Loucy (cell line): ENCODE measurements at regions not wholly inside any gene's neighbourhood (a gene's known extent, or its start where the extent isn't known, plus 50 kb on each side); places are given as distances from the start of the nearest gene placed in this dataset.

ENCODE experiments used
- H2AFZ ChIP-seq: fragments of 200-600 bp; sonication (generic); 2 replicates; pipeline ENCODE4 v1.6.0; 2016; ENCODE audit warnings: antibody characterized with exemption, mild to moderate bottlenecking, low read length, moderate library complexity
- H3F3A ChIP-seq: fragments of 200-600 bp; 2 replicates; pipeline ENCODE4 v1.6.0; 2016; ENCODE audit warnings: antibody characterized with exemption, low read depth, mild to moderate bottlenecking
- H3K27me3 ChIP-seq: fragments of 200-600 bp; sonication (generic); 2 replicates; pipeline ENCODE4 v1.6.1; 2014; ENCODE audit warnings: low read length, mild to moderate bottlenecking; ENCODE audit not compliant: insufficient read depth, poor library complexity, severe bottlenecking
- H3K36me3 ChIP-seq: fragments of 200-600 bp; sonication (generic); 2 replicates; pipeline ENCODE4 v1.6.1; 2016; ENCODE audit warnings: low read length; ENCODE audit not compliant: insufficient read depth
- H3K4me1 ChIP-seq: fragments of 200-600 bp; sonication (generic); 2 replicates; pipeline ENCODE4 v1.5.1; 2014; ENCODE audit warnings: low read length, mild to moderate bottlenecking; ENCODE audit not compliant: insufficient read depth, poor library complexity, severe bottlenecking
- H3K4me2 ChIP-seq: fragments of 200-600 bp; sonication (generic); 2 replicates; pipeline ENCODE4 v1.6.0; 2014; ENCODE audit warnings: antibody characterized with exemption, low read length, low read depth, mild to moderate bottlenecking; ENCODE audit not compliant: poor library complexity, severe bottlenecking
- H3K4me3 ChIP-seq: fragments of 200-600 bp; sonication (generic); 2 replicates; pipeline ENCODE4 v1.5.1; 2014; ENCODE audit warnings: low read length, mild to moderate bottlenecking, mixed read lengths; ENCODE audit not compliant: poor library complexity, severe bottlenecking
- H3K79me2 ChIP-seq: fragments of 200-600 bp; sonication (generic); 2 replicates; pipeline ENCODE4 v1.6.1; 2014; ENCODE audit warnings: low read length; ENCODE audit not compliant: insufficient read depth
- H3K9ac ChIP-seq: fragments of 200-600 bp; sonication (generic); 2 replicates; pipeline ENCODE4 v1.6.0; 2014; ENCODE audit warnings: mild to moderate bottlenecking, low read depth, low read length, moderate library complexity; ENCODE audit not compliant: poor library complexity, severe bottlenecking
- H3K9me2 ChIP-seq: fragments of 200-600 bp; sonication (generic); replicated peaks from 2 replicates; pipeline ENCODE4 v1.6.1; 2016; ENCODE audit warnings: low read depth, low read length, mixed read lengths
- H3K9me3 ChIP-seq: fragments of 200-600 bp; sonication (generic); 2 replicates; pipeline ENCODE4 v1.6.1; 2014; ENCODE audit warnings: mild to moderate bottlenecking, antibody characterized with exemption, low read length, low read depth; ENCODE audit not compliant: insufficient read depth
- H4K20me1 ChIP-seq: fragments of 200-600 bp; sonication (generic); 2 replicates; pipeline ENCODE4 v1.6.0; 2014; ENCODE audit warnings: antibody characterized with exemption, low read length, mild to moderate bottlenecking; ENCODE audit not compliant: insufficient read depth, poor library complexity, severe bottlenecking
- EZH2phosphoT487 ChIP-seq: fragments of 200-600 bp; IDR thresholded peaks from 2 replicates; pipeline ENCODE4 v1.6.1; 2018; ENCODE audit warnings: antibody characterized with exemption, mild to moderate bottlenecking, moderate library complexity, borderline replicate concordance
- TF ChIP-seq, protein P1 (sequence below): fragments of 200-600 bp; sonication (generic); conservative IDR thresholded peaks from 2 replicates; pipeline ENCODE4 v1.5.1; 2014; ENCODE audit warnings: mild to moderate bottlenecking, antibody characterized with exemption, low read length

DNA sequence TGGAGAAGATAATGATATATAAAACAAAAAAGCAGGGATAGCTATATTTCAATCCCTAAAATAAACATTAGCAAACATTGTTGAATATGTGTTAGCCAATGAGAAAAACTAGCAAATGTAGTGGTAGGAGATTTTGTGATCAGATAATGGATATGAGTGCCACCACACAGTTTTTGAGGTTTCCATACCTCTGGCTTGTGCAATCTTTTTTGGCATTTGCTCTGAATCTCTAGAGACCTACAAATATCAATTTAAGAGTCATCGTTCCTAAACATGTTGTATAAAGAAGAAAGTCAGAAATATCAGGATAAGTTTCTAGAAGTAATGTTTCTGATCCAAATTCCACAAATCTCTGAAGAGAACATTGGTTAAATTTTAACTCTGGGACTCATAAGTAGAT, 308.7 kb downstream of the PDGFC start:
- Histone ChIP-seq H3K79me2 (no peaks in the 10 kb centered on the region), H3K9me2 (no peaks in the 10 kb centered on the region), H3K9ac (no peak overlapping the region), H3F3A (no peaks in the 10 kb centered on the region), H3K9me3 (no peaks in the 10 kb centered on the region), H3K4me1 (no peaks in the 10 kb centered on the region), H2AFZ (no peak overlapping the region), H3K36me3 (no peaks in the 10 kb centered on the region), H3K4me2 (no peak overlapping the region), H3K4me3 (no peak overlapping the region), H3K27me3 (no peaks in the 10 kb centered on the region), H4K20me1 (no peaks in the 10 kb centered on the region)
- no peak for TF ChIP-seq EZH2phosphoT487
- TF ChIP-seq, protein P1, sequence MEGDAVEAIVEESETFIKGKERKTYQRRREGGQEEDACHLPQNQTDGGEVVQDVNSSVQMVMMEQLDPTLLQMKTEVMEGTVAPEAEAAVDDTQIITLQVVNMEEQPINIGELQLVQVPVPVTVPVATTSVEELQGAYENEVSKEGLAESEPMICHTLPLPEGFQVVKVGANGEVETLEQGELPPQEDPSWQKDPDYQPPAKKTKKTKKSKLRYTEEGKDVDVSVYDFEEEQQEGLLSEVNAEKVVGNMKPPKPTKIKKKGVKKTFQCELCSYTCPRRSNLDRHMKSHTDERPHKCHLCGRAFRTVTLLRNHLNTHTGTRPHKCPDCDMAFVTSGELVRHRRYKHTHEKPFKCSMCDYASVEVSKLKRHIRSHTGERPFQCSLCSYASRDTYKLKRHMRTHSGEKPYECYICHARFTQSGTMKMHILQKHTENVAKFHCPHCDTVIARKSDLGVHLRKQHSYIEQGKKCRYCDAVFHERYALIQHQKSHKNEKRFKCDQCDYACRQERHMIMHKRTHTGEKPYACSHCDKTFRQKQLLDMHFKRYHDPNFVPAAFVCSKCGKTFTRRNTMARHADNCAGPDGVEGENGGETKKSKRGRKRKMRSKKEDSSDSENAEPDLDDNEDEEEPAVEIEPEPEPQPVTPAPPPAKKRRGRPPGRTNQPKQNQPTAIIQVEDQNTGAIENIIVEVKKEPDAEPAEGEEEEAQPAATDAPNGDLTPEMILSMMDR, result no peak

DNA sequence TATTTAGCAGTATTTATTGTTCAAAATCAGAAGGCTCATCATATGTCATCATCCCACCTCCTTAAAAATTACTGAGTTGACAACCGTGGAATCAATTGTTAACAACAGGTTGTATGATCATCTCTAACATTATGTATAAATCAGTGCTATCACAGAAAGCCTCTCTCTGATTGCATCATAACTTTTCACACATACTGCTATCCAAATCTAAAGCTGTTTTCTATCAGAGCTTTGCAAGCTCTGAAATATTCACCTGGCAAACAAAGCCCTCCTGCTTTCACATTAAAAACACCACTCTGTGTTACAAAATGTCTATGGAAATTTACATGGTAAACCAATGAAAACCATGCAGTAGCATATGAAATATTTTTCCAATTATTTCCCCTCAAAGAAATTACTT, 310.0 kb downstream of the PDGFC start:
- Histone ChIP-seq H2AFZ (no peak overlapping the region), H3K36me3 (no peaks in the 10 kb centered on the region), H3F3A (no peaks in the 10 kb centered on the region), H3K9me2 (no peaks in the 10 kb centered on the region), H3K27me3 (no peaks in the 10 kb centered on the region), H3K4me3 (no peak overlapping the region), H3K4me2 (no peak overlapping the region), H3K9me3 (no peaks in the 10 kb centered on the region), H3K4me1 (no peaks in the 10 kb centered on the region), H3K79me2 (no peaks in the 10 kb centered on the region), H4K20me1 (no peaks in the 10 kb centered on the region), H3K9ac (no peak overlapping the region)
- TF ChIP-seq EZH2phosphoT487, result no peak
- TF ChIP-seq, protein P1, result no peak

DNA sequence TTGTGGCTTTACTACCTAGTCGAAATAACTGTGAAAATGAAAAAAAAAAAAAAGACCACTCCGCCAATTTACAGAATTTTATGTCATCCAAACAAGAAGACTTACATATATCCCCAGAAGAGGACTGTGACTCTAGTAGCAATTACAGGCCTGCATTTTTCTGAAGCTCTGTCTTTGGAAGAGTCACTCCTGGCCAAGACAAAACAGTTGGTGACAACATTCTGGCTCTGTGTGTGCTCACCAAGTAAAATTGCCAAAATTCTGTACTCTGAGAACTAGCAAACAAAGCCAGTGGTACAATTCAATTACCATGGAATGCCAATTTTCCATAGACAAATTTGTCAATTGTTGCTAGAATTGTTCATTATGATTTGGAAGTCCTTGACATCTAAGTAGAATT, 311.1 kb downstream of the PDGFC start:
- no peak for TF ChIP-seq EZH2phosphoT487
- TF ChIP-seq, protein P1, result no peak
- Histone ChIP-seq H3K79me2 (no peaks in the 10 kb centered on the region), H3K4me2 (no peak overlapping the region), H3K9me2 (no peaks in the 10 kb centered on the region), H3K9me3 (no peaks in the 10 kb centered on the region), H3K9ac (no peak overlapping the region), H3K4me1 (no peaks in the 10 kb centered on the region), H3K27me3 (no peaks in the 10 kb centered on the region), H4K20me1 (no peaks in the 10 kb centered on the region), H3K36me3 (no peaks in the 10 kb centered on the region), H2AFZ (no peak overlapping the region), H3K4me3 (no peak overlapping the region), H3F3A (no peaks in the 10 kb centered on the region)
